ENCODE measurements at regions not wholly inside any gene's neighbourhood (a gene's known extent, or its start where the extent isn't known, plus 50 kb on each side); places are given as distances from the start of the nearest gene placed in this dataset.

- DNase-seq (ENCODE audit: low spot score) = no peak
- Histone ChIP-seq H3K27me3 (replicated peaks; ENCODE audit: insufficient read depth) (no peaks in the 10 kb centered on the region), H3K27ac (no peak overlapping the region), H3K4me3 (no peak overlapping the region), H3K9me3 (no peaks in the 10 kb centered on the region), H3K4me1 (ENCODE audit: control insufficient read depth in 1 of 2, low read depth in 2 of 2) (peaks cover 0 to 4% of the 10 kb centered on the region in 2 donors), H3K36me3 (no peaks in the 10 kb centered on the region)
- ATAC-seq (ENCODE audit: insufficient number of reproducible peaks, low FRiP score, low read depth) = no peak
- TF ChIP-seq CTCF (IDR thresholded peaks at IDR 0.05) = no peak
Observed at GRCh38 chr13:77991003-77991402, 72.4 kb upstream of the EDNRB start.

GRCh38 chr13:77989281-77989680 lies 70.7 kb upstream of the EDNRB start:
- Histone ChIP-seq H3K4me1 (ENCODE audit: control insufficient read depth in 1 of 2, low read depth in 2 of 2) (peaks cover 0 to 4% of the 10 kb centered on the region in 2 donors), H3K27ac (no peak overlapping the region), H3K4me3 (no peak overlapping the region), H3K27me3 (replicated peaks; ENCODE audit: insufficient read depth) (no peaks in the 10 kb centered on the region), H3K36me3 (no peaks in the 10 kb centered on the region), H3K9me3 (no peaks in the 10 kb centered on the region)
- DNase-seq (ENCODE audit: low spot score) (no peak), ATAC-seq (ENCODE audit: insufficient number of reproducible peaks, low FRiP score, low read depth) (no peak)
- no peak for TF ChIP-seq CTCF (IDR thresholded peaks at IDR 0.05)

- Histone ChIP-seq H3K27me3 (replicated peaks; ENCODE audit: insufficient read depth) (no peaks in the 10 kb centered on the region), H3K36me3 (no peaks in the 10 kb centered on the region), H3K9me3 (no peaks in the 10 kb centered on the region), H3K4me3 (no peak overlapping the region), H3K4me1 (ENCODE audit: control insufficient read depth in 1 of 2, low read depth in 2 of 2) (peaks cover 0 to 4% of the 10 kb centered on the region in 2 donors), H3K27ac (no peak overlapping the region)
- DNase-seq (ENCODE audit: low spot score) = no peak
- no peak for ATAC-seq (ENCODE audit: insufficient number of reproducible peaks, low FRiP score, low read depth)
- no peak for TF ChIP-seq CTCF (IDR thresholded peaks at IDR 0.05)
Observed at GRCh38 chr13:77988355-77988754, 69.7 kb upstream of the EDNRB start.

GRCh38 chr13:77986713-77987112 lies 68.1 kb upstream of the EDNRB start:
- ATAC-seq (ENCODE audit: insufficient number of reproducible peaks, low FRiP score, low read depth) (no peak), DNase-seq (ENCODE audit: low spot score) (no peak)
- no peaks in the 10 kb centered on the region for H3K36me3 ChIP-seq
- no peak for TF ChIP-seq CTCF (IDR thresholded peaks at IDR 0.05)
- peaks cover 0 to 1% of the 10 kb centered on the region in 2 donors for H3K4me1 ChIP-seq (ENCODE audit: control insufficient read depth in 1 of 2, low read depth in 2 of 2)
- H3K27ac ChIP-seq = no peak overlapping the region
- no peaks in the 10 kb centered on the region for H3K27me3 ChIP-seq (replicated peaks; ENCODE audit: insufficient read depth)
- H3K4me3 ChIP-seq = no peak overlapping the region
- H3K9me3 ChIP-seq = no peaks in the 10 kb centered on the region

GRCh38 chr13:77985866-77986636 lies 67.4 kb upstream of the EDNRB start:
- no peaks in the 10 kb centered on the region for H3K36me3 ChIP-seq
- H3K4me1 ChIP-seq (ENCODE audit: control insufficient read depth in 1 of 2, low read depth in 2 of 2) = peaks cover 0 to 8% of the 10 kb centered on the region in 2 donors
- no peak for DNase-seq (ENCODE audit: low spot score)
- H3K9me3 ChIP-seq = no peaks in the 10 kb centered on the region
- H3K27me3 ChIP-seq (replicated peaks; ENCODE audit: insufficient read depth) = no peaks in the 10 kb centered on the region
- TF ChIP-seq CTCF (IDR thresholded peaks at IDR 0.05) = no peak
- no peak for ATAC-seq (ENCODE audit: insufficient number of reproducible peaks, low FRiP score, low read depth)
- no peak overlapping the region for H3K27ac ChIP-seq
- no peak overlapping the region for H3K4me3 ChIP-seq
